Lung microvascular endothelial cell (primary cell): ENCODE measurements at regions not wholly inside any gene's neighbourhood (a gene's known extent, or its start where the extent isn't known, plus 50 kb on each side); places are given as distances from the start of the nearest gene placed in this dataset.

Source experiments
- DNase-seq, 2 donors: peaks; one replicate each; pipeline versions ENCODE4 v3.0.0 to v3.0.0-alpha.2; 2010; ENCODE audit warnings: low read depth in 2 of 2

DNA sequence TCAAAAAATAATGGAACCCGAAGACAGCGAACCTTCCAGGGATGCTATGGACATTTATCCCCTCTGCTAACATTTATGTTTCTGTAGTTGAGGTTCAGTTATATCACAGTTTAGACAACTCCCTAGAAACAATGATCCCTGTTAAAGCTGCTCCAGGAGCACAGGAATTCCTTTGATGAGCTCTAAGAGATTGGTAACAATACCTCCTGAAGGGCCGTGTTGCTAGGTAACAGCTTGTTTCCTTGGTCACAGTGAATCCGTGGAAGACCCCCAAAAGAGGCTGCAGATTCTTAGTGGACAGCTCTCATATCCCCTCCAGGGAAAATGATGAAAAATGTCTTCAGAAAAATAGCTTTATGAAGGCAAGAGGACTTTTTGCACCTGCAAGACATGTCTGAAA is 160.2 kb downstream of the SERPINI1 start:
- DNase-seq, result no peak

DNA sequence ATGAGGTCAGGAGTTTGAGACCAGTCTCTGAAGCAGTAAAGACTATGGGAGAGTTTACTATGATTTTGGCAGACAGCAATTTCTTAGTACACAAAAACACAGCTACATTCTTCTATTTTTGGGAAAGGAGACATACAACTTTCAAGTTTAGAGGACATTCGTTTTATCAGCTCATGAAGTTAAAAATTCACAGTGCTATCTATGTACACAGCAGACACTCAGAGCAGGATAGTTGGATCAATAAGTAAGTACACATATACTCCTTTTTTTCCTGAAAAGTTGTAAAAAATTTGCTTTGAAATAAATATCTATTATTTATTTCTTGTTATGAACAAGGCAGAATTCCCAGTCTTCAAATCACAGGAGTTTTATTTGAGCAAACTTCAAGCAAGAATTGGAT is 159.7 kb downstream of the SERPINI1 start:
- DNase-seq, result no peak

DNA sequence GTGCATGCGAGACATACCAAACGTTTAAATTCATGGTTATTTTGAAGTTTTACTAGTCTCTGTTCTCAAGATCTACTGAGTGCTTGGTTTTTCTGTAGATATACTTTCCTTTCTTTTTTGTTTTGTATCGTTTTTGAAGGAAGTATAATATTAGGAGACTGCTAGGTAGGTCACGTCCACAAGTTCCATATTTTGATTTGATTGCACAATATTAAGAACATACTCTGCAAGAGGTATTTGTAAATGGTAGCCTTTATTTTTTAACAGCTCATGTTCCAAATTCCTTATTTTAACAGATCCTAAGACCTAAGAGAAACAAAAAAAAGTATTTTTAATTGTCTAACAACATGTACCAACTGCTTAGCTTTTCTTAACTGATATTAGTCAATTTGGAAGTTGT is 156.7 kb downstream of the SERPINI1 start:
- DNase-seq, result no peak

DNA sequence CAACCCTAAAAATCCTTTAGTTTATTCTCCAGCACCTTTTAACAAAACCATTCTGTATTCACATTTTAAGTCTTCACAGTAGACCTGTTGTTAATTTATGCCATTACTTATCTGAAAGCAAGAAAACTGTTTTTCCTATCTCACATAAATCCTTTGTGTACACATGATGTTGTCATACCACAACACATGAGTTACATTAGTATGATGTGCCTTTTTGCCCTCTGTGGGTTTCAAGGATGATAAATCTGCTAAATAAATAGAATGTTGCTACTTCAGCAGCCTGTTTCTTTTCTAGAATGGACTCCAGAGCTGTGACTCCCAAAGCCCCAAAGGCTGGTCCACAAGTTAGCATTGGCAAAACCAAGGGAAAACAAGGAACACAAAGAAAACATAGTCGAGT is 151.6 kb downstream of the SERPINI1 start:
- no peak for DNase-seq

DNA sequence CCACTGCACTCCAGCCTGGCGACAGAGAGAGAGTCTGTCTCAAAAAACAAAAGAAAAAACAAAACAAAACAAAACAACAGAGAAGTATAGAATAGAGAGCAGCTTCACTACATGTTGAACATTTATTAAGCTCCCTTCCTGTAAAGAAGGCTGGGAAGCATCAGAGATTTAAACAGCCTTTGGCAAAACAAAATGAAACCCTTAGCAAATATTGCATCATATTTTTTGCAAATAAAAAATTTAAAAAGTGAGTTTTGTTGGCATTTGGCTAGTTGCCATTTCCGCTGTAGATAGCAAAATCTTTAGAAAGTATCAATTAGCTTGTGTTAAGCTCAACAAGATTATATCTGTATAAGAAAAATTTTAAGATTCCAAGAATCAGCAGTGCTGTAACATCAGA is 151.2 kb downstream of the SERPINI1 start:
- DNase-seq, result no peak

DNA sequence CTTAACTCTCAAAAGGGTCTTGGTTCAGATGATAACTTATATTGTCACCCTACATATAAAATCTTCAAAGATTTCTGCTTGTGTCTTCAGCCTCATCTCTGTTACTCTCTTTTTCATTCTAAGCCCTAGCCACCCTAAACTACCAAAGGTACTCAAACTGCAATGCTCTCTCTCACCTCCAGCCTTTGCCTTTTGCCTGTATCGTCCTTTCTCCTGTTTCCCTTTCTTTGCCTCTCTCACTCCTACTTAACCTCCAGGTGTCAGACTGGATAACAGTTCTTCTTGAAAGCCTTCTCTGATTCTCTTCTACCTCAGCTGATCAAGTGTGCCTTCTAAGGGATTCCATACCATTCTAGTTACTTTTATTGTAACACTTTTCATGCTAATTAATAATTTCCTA is 149.8 kb downstream of the SERPINI1 start:
- no peak for DNase-seq

DNA sequence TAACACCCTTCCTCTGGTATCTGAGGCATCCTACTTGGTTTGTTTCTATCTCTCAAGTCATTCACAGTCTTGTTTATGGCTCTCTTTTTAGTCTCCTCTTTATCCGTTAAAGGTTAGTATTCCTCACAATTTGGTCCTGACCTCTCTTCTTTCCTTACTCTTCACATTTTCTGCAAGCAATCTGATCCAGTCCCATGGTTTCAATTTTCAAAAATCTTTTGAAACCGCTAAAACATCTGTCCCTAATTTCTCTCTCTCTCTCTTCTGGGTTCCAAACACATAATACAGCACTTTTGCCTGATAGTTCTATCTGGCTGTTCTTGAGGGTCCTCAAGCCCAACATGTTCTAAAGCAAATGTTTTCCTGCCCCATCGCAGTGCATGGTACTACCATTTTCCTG is 149.0 kb downstream of the SERPINI1 start:
- no peak for DNase-seq

DNA sequence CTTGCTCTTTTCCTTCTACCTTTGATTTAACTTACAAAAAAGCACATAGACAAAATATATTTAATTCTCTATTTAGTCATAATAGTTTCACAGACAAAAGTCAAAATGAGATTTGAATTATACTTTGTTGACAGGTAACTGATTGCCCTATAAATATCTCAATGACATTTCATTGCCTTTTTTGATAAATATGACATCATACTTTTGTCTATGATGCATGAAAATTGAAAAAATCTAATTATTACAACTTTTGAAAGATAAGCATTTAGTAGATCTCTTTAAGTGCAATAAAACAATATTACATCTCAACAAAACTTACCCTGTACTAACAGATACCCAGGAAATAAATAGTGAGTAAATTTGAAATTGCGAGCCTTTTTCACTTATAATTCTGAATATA is 147.9 kb downstream of the SERPINI1 start:
- DNase-seq, result no peak

DNA sequence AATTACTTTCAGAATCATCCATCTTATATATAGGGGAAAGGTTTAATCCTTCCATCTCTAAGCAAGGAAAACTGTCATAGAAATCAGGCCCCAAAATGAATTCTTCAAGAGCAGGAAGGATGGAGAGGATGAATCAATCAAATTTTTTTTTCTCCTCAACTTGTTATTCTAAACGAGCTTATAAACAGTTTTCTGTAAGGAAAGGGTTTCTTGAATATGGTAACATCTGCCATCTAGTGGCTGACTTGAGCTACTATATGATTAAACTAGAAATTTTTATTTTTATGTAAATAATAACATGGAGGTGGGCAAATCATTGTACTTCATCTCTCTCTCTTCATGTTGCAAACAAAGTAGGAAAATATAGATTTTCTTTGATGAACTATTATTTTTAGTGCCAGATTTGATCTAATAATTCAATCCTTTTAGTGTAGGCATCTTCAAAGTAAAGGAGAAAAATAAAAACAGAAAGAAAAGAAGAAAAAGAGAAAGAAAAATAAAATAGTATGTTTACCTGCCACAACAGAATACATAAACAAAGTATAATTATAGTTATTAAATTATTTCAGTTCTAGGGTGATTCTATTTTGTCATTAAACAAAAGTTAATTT is 146.6 kb downstream of the SERPINI1 start:
- DNase-seq, result peak; percentile 67 to 68

DNA sequence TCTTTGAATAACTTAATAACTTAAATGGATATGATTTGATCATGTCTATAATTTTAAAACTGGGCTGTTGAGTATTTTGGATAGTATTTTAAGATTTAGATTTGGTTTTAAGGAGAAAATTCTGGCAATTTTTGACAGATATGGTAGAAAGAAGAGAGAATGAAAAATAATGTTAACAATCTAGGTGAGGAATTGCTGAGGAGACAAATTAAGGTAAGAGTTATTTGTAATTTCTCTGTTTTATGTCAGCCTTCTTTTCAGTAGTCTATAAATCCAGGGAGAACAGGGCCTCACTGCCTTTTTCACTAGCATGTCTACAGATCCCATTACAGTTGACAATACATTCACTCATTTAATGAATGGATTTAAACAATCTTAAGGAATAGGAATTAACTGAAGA is 144.7 kb downstream of the SERPINI1 start:
- no peak for DNase-seq

DNA sequence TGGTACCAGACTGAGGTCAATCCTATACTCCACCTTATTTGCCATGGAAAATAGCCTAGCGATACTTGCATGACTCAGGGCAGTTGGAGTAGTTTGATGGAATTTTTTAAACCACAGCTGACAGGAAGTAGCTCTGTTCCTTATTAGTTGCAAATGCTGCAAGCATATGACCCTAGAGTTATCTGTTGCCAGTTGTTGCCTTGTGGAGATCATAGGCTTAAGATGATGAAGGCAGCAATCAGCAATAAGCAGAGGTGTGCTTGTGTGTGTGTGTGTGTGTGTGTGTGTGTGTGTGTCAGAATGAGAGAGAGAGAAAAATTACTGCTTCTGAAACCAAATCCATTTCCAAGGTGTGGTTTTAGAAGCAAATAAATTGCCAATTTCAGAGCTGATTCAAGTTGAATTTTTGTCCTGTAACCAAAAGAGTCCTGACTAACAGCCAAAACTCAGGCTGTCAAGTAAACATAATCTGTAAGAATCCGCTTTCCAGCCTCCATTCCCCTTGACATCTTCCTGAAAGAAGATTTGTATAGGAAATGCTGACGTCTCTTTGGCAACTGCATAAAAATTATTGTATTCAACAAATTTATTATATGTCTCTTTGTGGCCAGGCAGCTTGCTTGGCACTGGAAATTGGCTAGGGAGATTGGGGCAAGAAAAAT is 141.2 kb downstream of the SERPINI1 start:
- DNase-seq, result peak; percentile 8 to 49
